Liver (tissue), 8 donors: ENCODE measurements at regions not wholly inside any gene's neighbourhood (a gene's known extent, or its start where the extent isn't known, plus 50 kb on each side); places are given as distances from the start of the nearest gene placed in this dataset.

ENCODE experiments used
- DNase-seq: peaks from one replicate; pipeline ENCODE4 v3.0.0-alpha.2; 2017; ENCODE audit warnings: low spot score
- H3K27ac ChIP-seq, 2 donors: one replicate each; pipeline ENCODE4 v1.7.0; 2013; ENCODE audit warnings: inconsistent platforms in 2 of 2, low read length in 2 of 2, control low read depth in 1 of 2, low read depth in 1 of 2, mild to moderate bottlenecking in 1 of 2
- H3K27me3 ChIP-seq, 4 donors: one replicate each; pipeline versions ENCODE4 v1.6.1 to v1.7.0; 2013; ENCODE audit warnings: low read length in 3 of 4, inconsistent platforms in 1 of 4, mild to moderate bottlenecking in 1 of 4, moderate library complexity in 1 of 4; ENCODE audit not compliant: control insufficient read depth in 4 of 4, insufficient read depth in 4 of 4
- H3K36me3 ChIP-seq, 4 donors: one replicate each; pipeline versions ENCODE4 v1.6.1 to v1.7.0; 2013; ENCODE audit warnings: low read length in 3 of 4, mild to moderate bottlenecking in 3 of 4, low read depth in 1 of 4, moderate library complexity in 1 of 4; ENCODE audit not compliant: control insufficient read depth in 4 of 4, insufficient read depth in 3 of 4
- H3K4me1 ChIP-seq, 4 donors: one replicate each; pipeline versions ENCODE4 v1.6.1 to v1.7.0; 2013; ENCODE audit warnings: low read length in 3 of 4, mild to moderate bottlenecking in 3 of 4, moderate library complexity in 1 of 4; ENCODE audit not compliant: control insufficient read depth in 4 of 4, insufficient read depth in 4 of 4
- H3K4me3 ChIP-seq, 3 donors: one replicate each; pipeline versions ENCODE4 v1.6.1 to v1.7.0; 2013; ENCODE audit warnings: low read length in 3 of 3, control low read depth in 1 of 3, low read depth in 1 of 3, mild to moderate bottlenecking in 1 of 3
- H3K9ac ChIP-seq, 2 donors: one replicate each; pipeline ENCODE4 v1.7.0; 2013; ENCODE audit warnings: low read length in 2 of 2, mild to moderate bottlenecking in 2 of 2, moderate library complexity in 2 of 2, control low read depth in 1 of 2, low read depth in 1 of 2
- H3K9me3 ChIP-seq, 4 donors: one replicate each; pipeline versions ENCODE4 v1.6.1 to v1.7.0; 2013; ENCODE audit warnings: low read length in 3 of 4; ENCODE audit not compliant: control insufficient read depth in 4 of 4
- FOXA1 ChIP-seq: IDR thresholded peaks from 2 replicates; pipeline ENCODE4 v1.6.1; 2016; ENCODE audit warnings: antibody characterized with exemption
- FOXA2 ChIP-seq: IDR thresholded peaks from 2 replicates; pipeline ENCODE4 v1.6.1; 2016; ENCODE audit warnings: antibody characterized with exemption
- GABPA ChIP-seq, 2 donors: IDR thresholded peaks in 1 of 2; conservative IDR thresholded peaks in 1 of 2; 2 replicates each; pipeline ENCODE4 v1.6.1; 2016; ENCODE audit warnings: antibody characterized with exemption in 2 of 2, mild to moderate bottlenecking in 1 of 2, moderate library complexity in 1 of 2
- HNF4A ChIP-seq, 2 donors: conservative IDR thresholded peaks; 2 replicates each; pipeline ENCODE4 v1.6.1; 2016; ENCODE audit warnings: antibody characterized with exemption in 2 of 2, mild to moderate bottlenecking in 2 of 2
- JUND ChIP-seq, 2 donors: IDR thresholded peaks; 2 replicates each; pipeline ENCODE4 v1.6.1; 2016; ENCODE audit warnings: antibody characterized with exemption in 2 of 2
- NR2F2 ChIP-seq: IDR thresholded peaks from 2 replicates; pipeline ENCODE4 v1.6.1; 2016; ENCODE audit warnings: antibody characterized with exemption
- SP1 ChIP-seq: IDR thresholded peaks from 2 replicates; pipeline ENCODE4 v1.6.1; 2018; ENCODE audit warnings: antibody characterized with exemption, mild to moderate bottlenecking
- TAF1 ChIP-seq: conservative IDR thresholded peaks from 2 replicates; pipeline ENCODE4 v1.6.1; 2016; ENCODE audit warnings: antibody characterized with exemption, mild to moderate bottlenecking
- WGBS: extraction: QIAGEN DNeasy Blood & Tissue Kit; methylation state at CpG from one replicate; pipeline ENCODE4 v1.1.7; 2013; 5-methylcytosine and 5-hydroxymethylcytosine counted together
- TF ChIP-seq, protein P1 (sequence below): IDR thresholded peaks from 2 replicates; pipeline ENCODE4 v1.6.1; 2016; ENCODE audit warnings: antibody characterized with exemption
- TF ChIP-seq, protein P2 (sequence below): IDR thresholded peaks from 2 replicates; pipeline ENCODE4 v1.6.1; 2016; ENCODE audit warnings: antibody characterized with exemption
- TF ChIP-seq, protein P3 (sequence below): fragments of 150-350 bp; IDR thresholded peaks from 2 replicates; pipeline ENCODE4 v1.5.1; 2017; ENCODE audit warnings: improper control_type of control experiment, low read depth, low read length; ENCODE audit not compliant: missing input control
- TF ChIP-seq, protein P4 (sequence below): IDR thresholded peaks from 2 replicates; pipeline ENCODE4 v1.6.1; 2016; ENCODE audit warnings: antibody characterized with exemption, mild to moderate bottlenecking
- TF ChIP-seq, protein P5 (sequence below): IDR thresholded peaks from 2 replicates; pipeline ENCODE4 v1.6.1; 2016; ENCODE audit warnings: antibody characterized with exemption
- donor health status: healthy.
- donor health status: healthy.
- donor health status: healthy.
- donor health status: healthy.
- donor health status: healthy.

DNA sequence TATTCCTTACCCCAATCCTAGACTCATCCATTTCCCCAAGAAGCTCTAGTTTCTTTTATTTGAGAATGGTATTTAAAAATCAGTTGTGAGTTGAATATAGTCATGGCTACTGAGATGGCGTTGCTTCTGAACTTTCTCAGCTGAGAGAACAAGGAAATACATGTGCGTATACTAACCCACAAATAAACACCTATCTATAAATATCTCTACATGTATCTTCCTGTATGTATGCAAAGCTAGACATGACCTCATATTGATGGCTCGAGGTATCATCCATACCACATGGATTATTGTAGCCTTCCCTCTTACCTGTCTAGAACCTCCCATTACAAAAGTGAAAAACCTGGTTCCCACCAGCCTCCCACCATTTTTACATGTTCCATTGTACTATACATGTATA is 141.0 kb downstream of the UFM1 start:
- Histone ChIP-seq H3K9ac (no peak overlapping the region), H3K4me3 (no peak overlapping the region), H3K36me3 (no peaks in the 10 kb centered on the region), H3K4me1 (no peaks in the 10 kb centered on the region), H3K27me3 (no peaks in the 10 kb centered on the region), H3K27ac (no peak overlapping the region), H3K9me3 (no peaks in the 10 kb centered on the region)
- DNase-seq = no peak
- TF ChIP-seq NR2F2 (no peak), GABPA (IDR thresholded peaks at IDR 0.05 in 1 of 2, conservative IDR thresholded peaks at IDR 0.05 in 1 of 2) (no peak), JUND (IDR thresholded peaks at IDR 0.05) (no peak), HNF4A (conservative IDR thresholded peaks at IDR 0.05) (no peak)
- TF ChIP-seq, protein P1, sequence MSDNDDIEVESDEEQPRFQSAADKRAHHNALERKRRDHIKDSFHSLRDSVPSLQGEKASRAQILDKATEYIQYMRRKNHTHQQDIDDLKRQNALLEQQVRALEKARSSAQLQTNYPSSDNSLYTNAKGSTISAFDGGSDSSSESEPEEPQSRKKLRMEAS = no peak
- TF ChIP-seq, protein P2, sequence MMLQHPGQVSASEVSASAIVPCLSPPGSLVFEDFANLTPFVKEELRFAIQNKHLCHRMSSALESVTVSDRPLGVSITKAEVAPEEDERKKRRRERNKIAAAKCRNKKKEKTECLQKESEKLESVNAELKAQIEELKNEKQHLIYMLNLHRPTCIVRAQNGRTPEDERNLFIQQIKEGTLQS = no peak
- 57% methylated on average over 3 of the region's 3 CpGs for WGBS

DNA sequence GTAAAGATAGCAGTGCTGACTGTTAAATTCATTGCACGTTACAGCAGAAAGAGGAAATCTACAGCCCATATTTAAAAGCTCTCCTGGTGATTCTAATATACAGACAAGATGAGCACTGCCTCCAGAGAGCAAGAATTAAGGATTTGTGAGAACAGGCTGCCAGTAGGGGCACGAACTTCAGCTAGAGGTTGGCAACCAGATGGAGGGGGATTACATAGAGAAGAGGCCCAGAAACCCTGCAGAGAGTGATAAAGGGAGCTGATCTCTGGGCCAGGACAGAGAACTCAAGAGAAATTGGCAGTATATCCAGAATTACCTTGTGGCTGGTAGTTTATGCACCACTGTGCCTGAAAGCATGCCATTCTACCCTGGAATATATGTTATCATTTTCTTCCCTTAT is 144.8 kb downstream of the UFM1 start:
- Histone ChIP-seq H3K27ac (no peak overlapping the region), H3K4me3 (no peak overlapping the region), H3K36me3 (no peaks in the 10 kb centered on the region), H3K27me3 (no peaks in the 10 kb centered on the region), H3K9me3 (peaks cover 0 to 10% (median 0%) of the 10 kb centered on the region in 4 donors), H3K4me1 (no peaks in the 10 kb centered on the region), H3K9ac (no peak overlapping the region)
- no peak for DNase-seq
- WGBS = 46% methylated on average over 2 of the region's 2 CpGs
- TF ChIP-seq, protein P1 = no peak
- no peak for TF ChIP-seq FOXA2

DNA sequence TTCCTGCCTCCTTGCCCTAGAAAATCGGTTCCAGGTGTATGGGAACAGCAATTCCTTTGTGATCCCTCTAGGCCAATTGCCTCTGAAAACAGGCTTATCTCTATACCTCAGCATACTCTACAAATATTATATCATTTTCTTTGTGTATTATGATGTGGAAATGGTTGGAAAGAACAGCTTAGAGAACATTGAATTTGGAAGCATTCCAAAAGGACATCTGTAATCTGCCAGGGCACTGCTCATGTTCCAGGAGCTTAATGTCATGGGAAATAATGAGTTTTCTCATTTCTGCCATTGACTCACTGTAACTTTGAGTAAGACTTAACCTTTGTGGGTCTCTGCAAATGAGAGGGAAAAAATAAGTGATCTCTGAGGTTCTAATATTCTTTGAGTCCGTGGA is 147.3 kb downstream of the UFM1 start:
- DNase-seq = no peak
- 55% methylated on average over 2 of the region's 2 CpGs for WGBS
- TF ChIP-seq, protein P2 = no peak
- TF ChIP-seq, protein P3, sequence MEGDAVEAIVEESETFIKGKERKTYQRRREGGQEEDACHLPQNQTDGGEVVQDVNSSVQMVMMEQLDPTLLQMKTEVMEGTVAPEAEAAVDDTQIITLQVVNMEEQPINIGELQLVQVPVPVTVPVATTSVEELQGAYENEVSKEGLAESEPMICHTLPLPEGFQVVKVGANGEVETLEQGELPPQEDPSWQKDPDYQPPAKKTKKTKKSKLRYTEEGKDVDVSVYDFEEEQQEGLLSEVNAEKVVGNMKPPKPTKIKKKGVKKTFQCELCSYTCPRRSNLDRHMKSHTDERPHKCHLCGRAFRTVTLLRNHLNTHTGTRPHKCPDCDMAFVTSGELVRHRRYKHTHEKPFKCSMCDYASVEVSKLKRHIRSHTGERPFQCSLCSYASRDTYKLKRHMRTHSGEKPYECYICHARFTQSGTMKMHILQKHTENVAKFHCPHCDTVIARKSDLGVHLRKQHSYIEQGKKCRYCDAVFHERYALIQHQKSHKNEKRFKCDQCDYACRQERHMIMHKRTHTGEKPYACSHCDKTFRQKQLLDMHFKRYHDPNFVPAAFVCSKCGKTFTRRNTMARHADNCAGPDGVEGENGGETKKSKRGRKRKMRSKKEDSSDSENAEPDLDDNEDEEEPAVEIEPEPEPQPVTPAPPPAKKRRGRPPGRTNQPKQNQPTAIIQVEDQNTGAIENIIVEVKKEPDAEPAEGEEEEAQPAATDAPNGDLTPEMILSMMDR = no peak
- TF ChIP-seq SP1 (no peak), FOXA1 (no peak), HNF4A (conservative IDR thresholded peaks at IDR 0.05) (no peak), FOXA2 (no peak), TAF1 (no peak), JUND (IDR thresholded peaks at IDR 0.05) (no peak), NR2F2 (no peak)
- TF ChIP-seq, protein P4, sequence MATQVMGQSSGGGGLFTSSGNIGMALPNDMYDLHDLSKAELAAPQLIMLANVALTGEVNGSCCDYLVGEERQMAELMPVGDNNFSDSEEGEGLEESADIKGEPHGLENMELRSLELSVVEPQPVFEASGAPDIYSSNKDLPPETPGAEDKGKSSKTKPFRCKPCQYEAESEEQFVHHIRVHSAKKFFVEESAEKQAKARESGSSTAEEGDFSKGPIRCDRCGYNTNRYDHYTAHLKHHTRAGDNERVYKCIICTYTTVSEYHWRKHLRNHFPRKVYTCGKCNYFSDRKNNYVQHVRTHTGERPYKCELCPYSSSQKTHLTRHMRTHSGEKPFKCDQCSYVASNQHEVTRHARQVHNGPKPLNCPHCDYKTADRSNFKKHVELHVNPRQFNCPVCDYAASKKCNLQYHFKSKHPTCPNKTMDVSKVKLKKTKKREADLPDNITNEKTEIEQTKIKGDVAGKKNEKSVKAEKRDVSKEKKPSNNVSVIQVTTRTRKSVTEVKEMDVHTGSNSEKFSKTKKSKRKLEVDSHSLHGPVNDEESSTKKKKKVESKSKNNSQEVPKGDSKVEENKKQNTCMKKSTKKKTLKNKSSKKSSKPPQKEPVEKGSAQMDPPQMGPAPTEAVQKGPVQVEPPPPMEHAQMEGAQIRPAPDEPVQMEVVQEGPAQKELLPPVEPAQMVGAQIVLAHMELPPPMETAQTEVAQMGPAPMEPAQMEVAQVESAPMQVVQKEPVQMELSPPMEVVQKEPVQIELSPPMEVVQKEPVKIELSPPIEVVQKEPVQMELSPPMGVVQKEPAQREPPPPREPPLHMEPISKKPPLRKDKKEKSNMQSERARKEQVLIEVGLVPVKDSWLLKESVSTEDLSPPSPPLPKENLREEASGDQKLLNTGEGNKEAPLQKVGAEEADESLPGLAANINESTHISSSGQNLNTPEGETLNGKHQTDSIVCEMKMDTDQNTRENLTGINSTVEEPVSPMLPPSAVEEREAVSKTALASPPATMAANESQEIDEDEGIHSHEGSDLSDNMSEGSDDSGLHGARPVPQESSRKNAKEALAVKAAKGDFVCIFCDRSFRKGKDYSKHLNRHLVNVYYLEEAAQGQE = no peak
- TF ChIP-seq, protein P5, sequence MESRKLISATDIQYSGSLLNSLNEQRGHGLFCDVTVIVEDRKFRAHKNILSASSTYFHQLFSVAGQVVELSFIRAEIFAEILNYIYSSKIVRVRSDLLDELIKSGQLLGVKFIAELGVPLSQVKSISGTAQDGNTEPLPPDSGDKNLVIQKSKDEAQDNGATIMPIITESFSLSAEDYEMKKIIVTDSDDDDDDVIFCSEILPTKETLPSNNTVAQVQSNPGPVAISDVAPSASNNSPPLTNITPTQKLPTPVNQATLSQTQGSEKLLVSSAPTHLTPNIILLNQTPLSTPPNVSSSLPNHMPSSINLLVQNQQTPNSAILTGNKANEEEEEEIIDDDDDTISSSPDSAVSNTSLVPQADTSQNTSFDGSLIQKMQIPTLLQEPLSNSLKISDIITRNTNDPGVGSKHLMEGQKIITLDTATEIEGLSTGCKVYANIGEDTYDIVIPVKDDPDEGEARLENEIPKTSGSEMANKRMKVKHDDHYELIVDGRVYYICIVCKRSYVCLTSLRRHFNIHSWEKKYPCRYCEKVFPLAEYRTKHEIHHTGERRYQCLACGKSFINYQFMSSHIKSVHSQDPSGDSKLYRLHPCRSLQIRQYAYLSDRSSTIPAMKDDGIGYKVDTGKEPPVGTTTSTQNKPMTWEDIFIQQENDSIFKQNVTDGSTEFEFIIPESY = no peak
- TF ChIP-seq, protein P1 = no peak

More for the DNA sequence above, 147.3 kb downstream of the UFM1 start:
- Histone ChIP-seq H3K27ac (no peak overlapping the region), H3K9me3 (peaks cover 0 to 10% (median 0%) of the 10 kb centered on the region in 4 donors), H3K4me3 (no peak overlapping the region), H3K36me3 (no peaks in the 10 kb centered on the region), H3K9ac (no peak overlapping the region), H3K27me3 (no peaks in the 10 kb centered on the region), H3K4me1 (no peaks in the 10 kb centered on the region)
